BE2C (cell line): ENCODE measurements at regions not wholly inside any gene's neighbourhood (a gene's known extent, or its start where the extent isn't known, plus 50 kb on each side); places are given as distances from the start of the nearest gene placed in this dataset.

Source experiments
- DNase-seq: peaks from one replicate; pipeline ENCODE4 v3.0.0-alpha.2; 2020
- H3K27me3 ChIP-seq: fragments of 250-450 bp; sonication (Bioruptor Pico); 2 replicates; pipeline ENCODE4 v1.5.1; 2020; ENCODE audit warnings: mild to moderate bottlenecking
- H3K36me3 ChIP-seq: fragments of 250-450 bp; sonication (Bioruptor Pico); 2 replicates; pipeline ENCODE4 v1.5.1; 2020; ENCODE audit warnings: mild to moderate bottlenecking
- H3K4me1 ChIP-seq: fragments of 250-450 bp; sonication (Bioruptor Pico); 2 replicates; pipeline ENCODE4 v1.5.1; 2020
- H3K4me3 ChIP-seq: 2 replicates; pipeline ENCODE4 v1.5.1; 2011; ENCODE audit warnings: low read depth, low read length
- H3K9me3 ChIP-seq: fragments of 250-450 bp; sonication (Bioruptor Pico); 2 replicates; pipeline ENCODE4 v1.5.1; 2020
- TF ChIP-seq, protein P1 (sequence below): IDR thresholded peaks from 2 replicates; pipeline ENCODE4 v1.5.1; 2012; ENCODE audit warnings: mild to moderate bottlenecking, low read depth, low read length

DNA sequence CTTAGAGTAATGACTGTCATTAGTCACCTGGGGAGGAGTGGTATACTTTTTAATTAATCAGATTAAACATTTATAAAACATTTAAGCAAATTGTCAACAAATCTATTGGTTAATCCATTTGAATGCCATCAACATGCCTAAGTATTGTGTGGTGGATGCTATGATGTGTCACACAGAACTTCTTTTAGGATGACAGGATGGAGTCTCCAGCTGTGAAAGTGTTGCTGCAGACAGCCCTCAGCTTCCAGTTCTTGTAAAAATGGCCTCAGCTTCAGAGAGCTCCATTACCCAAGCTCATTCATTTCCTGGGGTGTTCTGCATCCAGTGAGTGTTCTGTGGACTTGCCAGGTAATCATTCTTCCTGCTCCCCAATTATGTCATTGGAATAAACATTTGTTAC is 74.3 kb upstream of the CLNK start:
- no peaks in the 10 kb centered on the region for H3K36me3 ChIP-seq
- H3K4me1 ChIP-seq: no peaks in the 10 kb centered on the region
- no peaks in the 10 kb centered on the region for H3K27me3 ChIP-seq
- no peak for DNase-seq
- no peak overlapping the region for H3K4me3 ChIP-seq
- no peaks in the 10 kb centered on the region for H3K9me3 ChIP-seq
- TF ChIP-seq, protein P1, sequence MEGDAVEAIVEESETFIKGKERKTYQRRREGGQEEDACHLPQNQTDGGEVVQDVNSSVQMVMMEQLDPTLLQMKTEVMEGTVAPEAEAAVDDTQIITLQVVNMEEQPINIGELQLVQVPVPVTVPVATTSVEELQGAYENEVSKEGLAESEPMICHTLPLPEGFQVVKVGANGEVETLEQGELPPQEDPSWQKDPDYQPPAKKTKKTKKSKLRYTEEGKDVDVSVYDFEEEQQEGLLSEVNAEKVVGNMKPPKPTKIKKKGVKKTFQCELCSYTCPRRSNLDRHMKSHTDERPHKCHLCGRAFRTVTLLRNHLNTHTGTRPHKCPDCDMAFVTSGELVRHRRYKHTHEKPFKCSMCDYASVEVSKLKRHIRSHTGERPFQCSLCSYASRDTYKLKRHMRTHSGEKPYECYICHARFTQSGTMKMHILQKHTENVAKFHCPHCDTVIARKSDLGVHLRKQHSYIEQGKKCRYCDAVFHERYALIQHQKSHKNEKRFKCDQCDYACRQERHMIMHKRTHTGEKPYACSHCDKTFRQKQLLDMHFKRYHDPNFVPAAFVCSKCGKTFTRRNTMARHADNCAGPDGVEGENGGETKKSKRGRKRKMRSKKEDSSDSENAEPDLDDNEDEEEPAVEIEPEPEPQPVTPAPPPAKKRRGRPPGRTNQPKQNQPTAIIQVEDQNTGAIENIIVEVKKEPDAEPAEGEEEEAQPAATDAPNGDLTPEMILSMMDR: no peak

DNA sequence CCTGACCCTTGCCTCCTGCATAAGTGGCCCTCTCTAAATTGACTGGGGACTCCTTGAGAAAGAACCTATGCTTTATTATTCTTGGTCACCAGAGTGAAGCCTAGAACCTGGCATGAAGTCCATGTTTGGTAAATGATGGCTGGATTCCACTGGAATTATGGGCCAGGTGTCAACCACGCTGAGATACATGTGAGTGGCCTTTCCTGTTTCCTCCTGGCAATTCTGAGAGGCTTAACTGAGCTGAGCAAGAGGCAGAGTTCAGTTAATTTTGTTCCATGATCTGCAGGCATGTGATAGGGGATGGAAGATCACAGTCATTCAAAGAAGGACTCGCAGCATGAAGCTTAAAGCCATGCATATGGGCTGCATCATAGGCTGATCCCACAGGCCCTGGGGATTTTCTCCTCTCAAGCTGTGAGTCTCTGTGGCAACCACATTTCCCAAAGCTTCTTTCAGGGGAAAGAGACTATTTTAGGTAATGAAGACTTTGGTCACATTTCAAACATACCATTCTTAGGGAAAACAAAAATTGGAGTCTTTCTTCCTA is 69.4 kb upstream of the CLNK start:
- Histone ChIP-seq H3K9me3 (no peaks in the 10 kb centered on the region), H3K4me1 (no peaks in the 10 kb centered on the region), H3K4me3 (no peak overlapping the region), H3K36me3 (no peaks in the 10 kb centered on the region), H3K27me3 (no peaks in the 10 kb centered on the region)
- no peak for DNase-seq
- TF ChIP-seq, protein P1: no peak

DNA sequence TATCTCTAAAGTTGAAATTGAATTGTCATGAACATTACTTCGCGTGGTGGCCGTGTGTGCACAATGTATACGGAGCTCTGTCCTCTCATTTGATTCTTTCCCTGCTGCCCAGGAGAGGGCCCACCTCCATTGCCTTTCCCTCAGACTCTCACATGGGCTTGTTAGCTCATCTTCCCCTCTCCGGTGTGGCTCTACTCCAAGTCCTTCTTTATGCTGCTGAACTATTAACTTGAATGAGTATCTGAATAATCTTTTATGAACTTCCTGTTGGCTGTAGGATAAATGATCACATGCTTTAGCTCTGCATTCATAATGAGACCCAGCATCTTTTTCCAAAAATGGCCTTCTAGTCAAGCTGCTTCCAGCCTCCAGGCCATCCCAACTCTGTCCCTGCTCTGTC is 68.8 kb upstream of the CLNK start:
- Histone ChIP-seq H3K27me3 (no peaks in the 10 kb centered on the region), H3K36me3 (no peaks in the 10 kb centered on the region), H3K4me1 (no peaks in the 10 kb centered on the region), H3K9me3 (no peaks in the 10 kb centered on the region), H3K4me3 (no peak overlapping the region)
- TF ChIP-seq, protein P1: no peak
- no peak for DNase-seq

DNA sequence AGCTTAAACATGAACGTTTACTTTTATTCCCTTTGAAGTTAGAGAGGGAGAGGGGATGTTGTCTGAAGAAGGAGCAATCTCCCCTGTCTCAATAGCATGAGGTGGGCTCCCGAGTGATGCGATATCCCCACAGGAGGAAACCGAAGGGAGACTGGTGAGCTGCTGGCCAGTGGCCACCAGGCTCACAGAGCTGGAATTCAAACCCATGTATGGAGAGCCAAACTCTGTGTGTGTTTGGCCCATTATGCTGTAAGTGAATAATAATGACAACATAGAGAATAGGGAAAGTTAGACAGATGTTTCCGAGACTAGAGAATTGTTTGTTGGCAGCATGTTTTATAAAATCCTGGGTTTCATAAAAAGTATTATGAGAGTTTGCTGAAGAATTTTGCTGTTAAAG is 66.1 kb upstream of the CLNK start:
- H3K4me3 ChIP-seq: no peak overlapping the region
- H3K4me1 ChIP-seq: no peaks in the 10 kb centered on the region
- H3K9me3 ChIP-seq: no peaks in the 10 kb centered on the region
- no peak for DNase-seq
- no peaks in the 10 kb centered on the region for H3K27me3 ChIP-seq
- TF ChIP-seq, protein P1: no peak
- H3K36me3 ChIP-seq: no peaks in the 10 kb centered on the region

DNA sequence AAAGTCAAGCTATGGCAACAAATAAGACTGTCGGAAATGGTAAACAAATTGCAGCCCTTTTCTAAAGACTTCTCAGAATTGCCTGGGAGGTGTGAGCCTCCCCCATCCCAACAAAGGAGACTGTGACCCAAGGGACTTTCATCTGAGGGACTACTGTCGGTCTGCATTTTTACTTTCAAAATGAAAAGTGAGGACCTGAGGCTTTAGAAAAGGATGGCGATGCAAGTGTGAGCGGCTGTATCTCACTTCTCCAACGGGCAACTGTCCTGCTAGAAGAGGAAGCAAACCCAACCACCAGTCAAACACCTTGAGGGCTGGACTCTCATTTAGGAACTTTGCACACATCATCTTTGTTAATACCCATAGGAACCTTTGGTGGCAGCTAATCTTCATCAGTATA is 62.6 kb upstream of the CLNK start:
- H3K27me3 ChIP-seq: no peaks in the 10 kb centered on the region
- TF ChIP-seq, protein P1: no peak
- H3K4me3 ChIP-seq: no peak overlapping the region
- H3K36me3 ChIP-seq: no peaks in the 10 kb centered on the region
- DNase-seq: no peak
- H3K4me1 ChIP-seq: no peaks in the 10 kb centered on the region
- H3K9me3 ChIP-seq: no peaks in the 10 kb centered on the region; the same call in none of the 2 replicates

DNA sequence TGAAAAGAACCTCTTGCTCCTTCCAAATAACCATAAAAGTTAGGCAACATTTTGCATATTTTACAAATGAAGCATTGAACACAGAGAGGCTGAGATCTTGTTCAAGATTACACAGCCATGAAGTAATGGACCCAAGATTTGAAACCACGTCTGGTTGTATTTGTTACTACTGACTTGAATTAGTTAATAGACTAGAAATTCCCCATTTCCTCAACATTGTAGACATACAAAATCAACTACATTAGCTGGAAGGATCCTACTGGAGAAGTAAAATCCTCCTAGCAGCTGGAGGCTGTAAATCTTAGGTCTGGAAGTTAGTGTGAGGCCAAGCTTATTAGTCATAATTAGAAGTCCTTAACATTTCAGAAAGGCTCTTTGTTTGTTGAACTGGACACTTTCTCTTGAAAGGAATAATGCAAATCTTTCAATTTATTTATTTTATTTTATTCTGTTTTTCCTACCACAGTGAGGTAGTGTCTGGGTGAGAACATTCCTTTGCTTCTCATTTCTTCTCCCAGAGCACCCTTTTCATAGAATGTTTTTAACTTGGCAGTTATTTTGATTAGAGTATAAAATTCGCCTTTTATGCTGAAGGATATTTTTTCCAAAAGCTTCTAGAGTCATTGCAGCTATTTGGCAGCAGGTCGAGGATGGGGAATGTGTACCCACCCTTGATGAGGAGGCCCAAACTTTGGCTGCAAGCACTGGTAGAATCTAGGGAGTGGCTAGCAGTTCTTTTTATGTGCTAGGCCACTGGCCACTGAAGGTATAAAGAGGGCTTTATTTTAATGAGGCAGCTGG is 62.0 kb upstream of the CLNK start:
- DNase-seq: no peak
- H3K4me3 ChIP-seq: no peak overlapping the region
- no peaks in the 10 kb centered on the region; the same call in none of the 2 replicates for H3K9me3 ChIP-seq
- no peaks in the 10 kb centered on the region for H3K4me1 ChIP-seq
- TF ChIP-seq, protein P1: no peak
- H3K27me3 ChIP-seq: no peaks in the 10 kb centered on the region
- H3K36me3 ChIP-seq: no peaks in the 10 kb centered on the region
